SU-DHL-6 (cell line): ENCODE measurements at regions not wholly inside any gene's neighbourhood (a gene's known extent, or its start where the extent isn't known, plus 50 kb on each side); places are given as distances from the start of the nearest gene placed in this dataset.

Experiments
- H2AFZ ChIP-seq: fragments of 200-600 bp; sonication (generic); 2 replicates; pipeline ENCODE4 v1.6.1; 2014; ENCODE audit warnings: low read depth, mild to moderate bottlenecking, moderate library complexity, mixed read lengths, antibody characterized with exemption, low read length; ENCODE audit not compliant: severe bottlenecking
- H3F3A ChIP-seq: fragments of 200-600 bp; shearing (Covaris generic); 2 replicates; pipeline ENCODE4 v1.6.0; 2016; ENCODE audit warnings: antibody characterized with exemption, mild to moderate bottlenecking; ENCODE audit not compliant: insufficient read depth
- H3K27ac ChIP-seq: fragments of 200-600 bp; sonication (generic); 2 replicates; pipeline ENCODE4 v1.5.1; 2016; ENCODE audit warnings: low read depth, mild to moderate bottlenecking, low read length, moderate library complexity, mixed read lengths
- H3K27me3 ChIP-seq: fragments of 200-600 bp; sonication (generic), shearing (Covaris generic); 2 replicates; pipeline ENCODE4 v1.6.0; 2014; ENCODE audit warnings: mild to moderate bottlenecking, low read length
- H3K36me3 ChIP-seq: fragments of 200-600 bp; sonication (generic); 2 replicates; pipeline ENCODE4 v1.6.1; 2014; ENCODE audit warnings: mild to moderate bottlenecking, low read length, mixed read lengths
- H3K4me2 ChIP-seq: fragments of 300-600, 200-600 bp; shearing (Covaris generic), sonication (generic); 2 replicates; pipeline ENCODE4 v1.6.0; 2014; ENCODE audit warnings: low read length, low read depth, mild to moderate bottlenecking; ENCODE audit not compliant: poor library complexity, severe bottlenecking
- H3K4me3 ChIP-seq: fragments of 200-600 bp; sonication (generic); 2 replicates; pipeline ENCODE4 v1.5.1; 2014; ENCODE audit warnings: antibody characterized with exemption, low read length, mild to moderate bottlenecking, mixed read lengths; ENCODE audit not compliant: insufficient read depth, poor library complexity, severe bottlenecking
- H3K79me2 ChIP-seq: fragments of 200-600 bp; sonication (generic); 2 replicates; pipeline ENCODE4 v1.6.1; 2014; ENCODE audit warnings: mild to moderate bottlenecking, low read length, moderate library complexity; ENCODE audit not compliant: insufficient read depth
- H3K9ac ChIP-seq: fragments of 200-600 bp; sonication (generic); 2 replicates; pipeline ENCODE4 v1.7.0; 2014; ENCODE audit warnings: mild to moderate bottlenecking, low read length
- H3K9me2 ChIP-seq: fragments of 200-600 bp; sonication (generic); replicated peaks from 2 replicates; pipeline ENCODE4 v1.6.1; 2014; ENCODE audit warnings: low read length; ENCODE audit not compliant: insufficient read depth
- H3K9me3 ChIP-seq: fragments of 200-600 bp; sonication (generic); 2 replicates; pipeline ENCODE4 v1.6.1; 2014; ENCODE audit warnings: low read length, mixed read lengths; ENCODE audit not compliant: insufficient read depth
- H4K20me1 ChIP-seq: fragments of 200-600 bp; sonication (generic); 2 replicates; pipeline ENCODE4 v1.6.1; 2014; ENCODE audit warnings: low read depth, mild to moderate bottlenecking, antibody characterized with exemption, low read length, moderate library complexity, mixed read lengths
- CTCF ChIP-seq: fragments of 200-600 bp; sonication (generic); IDR thresholded peaks from one replicate; pipeline ENCODE4 v1.5.1; 2017; ENCODE audit warnings: antibody characterized with exemption, mild to moderate bottlenecking, low read length, moderate library complexity; ENCODE audit not compliant: insufficient read depth, poor library complexity, severe bottlenecking
- EZH2phosphoT487 ChIP-seq: fragments of 200-600 bp; sonication (generic), shearing (Covaris generic); conservative IDR thresholded peaks from 2 replicates; pipeline ENCODE4 v1.6.1; 2018; ENCODE audit warnings: mild to moderate bottlenecking, antibody characterized with exemption, low read length, moderate library complexity, mixed read lengths

GRCh38 chr22:27329966-27330645 lies 471.4 kb downstream of the MN1 start:
- TF ChIP-seq CTCF (no peak), EZH2phosphoT487 (no peak)
- H2AFZ ChIP-seq = no peak overlapping the region
- H3K4me3 ChIP-seq = no peak overlapping the region
- no peak overlapping the region for H3K27ac ChIP-seq
- no peaks in the 10 kb centered on the region for H3K36me3 ChIP-seq
- no peak overlapping the region for H3K4me2 ChIP-seq
- no peaks in the 10 kb centered on the region for H3F3A ChIP-seq
- no peaks in the 10 kb centered on the region for H3K27me3 ChIP-seq
- no peak overlapping the region for H3K9ac ChIP-seq
- no peaks in the 10 kb centered on the region for H4K20me1 ChIP-seq
- no peaks in the 10 kb centered on the region for H3K9me2 ChIP-seq
- no peaks in the 10 kb centered on the region for H3K9me3 ChIP-seq
- no peaks in the 10 kb centered on the region for H3K79me2 ChIP-seq

DNA sequence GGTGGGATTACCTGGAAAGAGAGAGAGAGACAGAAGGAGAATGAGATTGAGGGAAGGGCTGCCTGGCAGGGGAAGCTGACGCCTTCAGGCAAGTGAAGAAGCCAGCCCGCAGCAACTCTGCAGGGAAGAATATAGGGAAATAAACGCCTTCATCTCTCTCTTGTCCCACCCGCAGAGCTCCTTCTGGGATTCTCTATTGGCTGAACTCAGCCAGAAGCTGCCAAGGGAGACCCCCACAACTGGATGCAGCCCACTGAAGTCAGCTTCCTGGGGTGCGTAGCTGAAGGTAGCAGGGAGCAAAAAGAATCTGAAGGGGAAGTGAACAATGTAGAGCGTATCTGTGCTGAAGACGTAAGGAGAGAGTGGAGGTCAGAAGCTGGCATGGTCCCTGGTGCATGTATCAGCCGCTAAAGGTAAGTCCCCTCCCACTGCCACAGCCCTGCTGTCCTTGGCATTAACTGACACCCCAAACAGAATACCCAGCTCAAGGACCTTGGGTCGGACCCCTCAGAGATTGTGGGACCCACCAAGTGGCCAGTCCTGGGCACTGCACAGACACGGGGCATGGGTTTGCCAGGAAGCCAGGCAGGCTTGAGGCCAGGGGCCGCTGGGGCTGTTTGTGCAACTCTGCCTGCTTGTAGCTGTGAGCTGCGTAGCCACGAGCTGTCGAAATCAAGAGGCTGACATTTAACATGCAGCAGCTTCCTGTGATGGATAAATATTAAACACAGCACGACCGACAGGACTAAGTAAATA lies 469.9 kb downstream of the MN1 start:
- Histone ChIP-seq H3K79me2 (no peaks in the 10 kb centered on the region), H3K4me2 (no peak overlapping the region), H3K9ac (no peak overlapping the region), H3K4me3 (no peak overlapping the region), H3K36me3 (no peaks in the 10 kb centered on the region), H3K9me3 (no peaks in the 10 kb centered on the region), H3F3A (no peaks in the 10 kb centered on the region), H2AFZ (no peak overlapping the region), H4K20me1 (no peaks in the 10 kb centered on the region), H3K27me3 (no peaks in the 10 kb centered on the region), H3K27ac (no peak overlapping the region), H3K9me2 (no peaks in the 10 kb centered on the region)
- TF ChIP-seq CTCF (no peak), EZH2phosphoT487 (no peak)

DNA sequence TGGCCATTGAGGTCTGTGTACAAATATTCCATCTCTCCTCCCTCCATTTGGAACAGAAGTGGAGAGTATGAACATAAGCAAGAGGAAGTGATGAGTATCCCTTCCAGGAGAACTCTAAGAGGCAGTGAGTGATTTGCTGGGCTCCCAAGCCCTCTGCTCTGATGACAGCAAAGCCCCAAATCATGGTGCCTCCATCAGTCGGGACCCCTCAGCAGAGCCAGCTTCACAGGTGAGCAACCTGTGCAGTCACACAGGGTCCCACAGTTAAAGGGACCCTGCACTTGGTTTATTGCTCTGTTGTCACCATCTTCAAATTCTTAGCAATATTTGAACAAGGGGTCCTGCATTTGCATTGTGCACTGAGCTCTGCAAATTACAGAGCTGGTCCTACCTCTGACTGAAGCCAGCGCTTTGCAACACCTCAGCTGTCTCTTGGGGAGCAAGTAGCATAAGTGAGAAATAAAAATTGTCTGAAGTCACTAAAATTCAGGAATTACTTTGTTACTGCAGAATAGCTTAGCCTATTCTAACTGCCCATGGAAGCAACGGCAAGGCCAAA lies 466.4 kb downstream of the MN1 start:
- H4K20me1 ChIP-seq = no peaks in the 10 kb centered on the region
- no peak overlapping the region for H3K9ac ChIP-seq
- H3K79me2 ChIP-seq = no peaks in the 10 kb centered on the region
- no peaks in the 10 kb centered on the region for H3K27me3 ChIP-seq
- no peak overlapping the region for H3K27ac ChIP-seq
- H3K4me3 ChIP-seq = no peak overlapping the region
- H3K4me2 ChIP-seq = no peak overlapping the region
- no peak overlapping the region for H2AFZ ChIP-seq
- no peak for TF ChIP-seq EZH2phosphoT487
- TF ChIP-seq CTCF = no peak
- no peaks in the 10 kb centered on the region for H3K9me2 ChIP-seq
- H3K36me3 ChIP-seq = no peaks in the 10 kb centered on the region
- H3K9me3 ChIP-seq = no peaks in the 10 kb centered on the region
- H3F3A ChIP-seq = no peaks in the 10 kb centered on the region
